ENCODE measurements at regions not wholly inside any gene's neighbourhood (a gene's known extent, or its start where the extent isn't known, plus 50 kb on each side); places are given as distances from the start of the nearest gene placed in this dataset.

GRCh38 chr3:194025119-194025518 is 110.8 kb upstream of the HES1 start:
- TF ChIP-seq, protein P1, sequence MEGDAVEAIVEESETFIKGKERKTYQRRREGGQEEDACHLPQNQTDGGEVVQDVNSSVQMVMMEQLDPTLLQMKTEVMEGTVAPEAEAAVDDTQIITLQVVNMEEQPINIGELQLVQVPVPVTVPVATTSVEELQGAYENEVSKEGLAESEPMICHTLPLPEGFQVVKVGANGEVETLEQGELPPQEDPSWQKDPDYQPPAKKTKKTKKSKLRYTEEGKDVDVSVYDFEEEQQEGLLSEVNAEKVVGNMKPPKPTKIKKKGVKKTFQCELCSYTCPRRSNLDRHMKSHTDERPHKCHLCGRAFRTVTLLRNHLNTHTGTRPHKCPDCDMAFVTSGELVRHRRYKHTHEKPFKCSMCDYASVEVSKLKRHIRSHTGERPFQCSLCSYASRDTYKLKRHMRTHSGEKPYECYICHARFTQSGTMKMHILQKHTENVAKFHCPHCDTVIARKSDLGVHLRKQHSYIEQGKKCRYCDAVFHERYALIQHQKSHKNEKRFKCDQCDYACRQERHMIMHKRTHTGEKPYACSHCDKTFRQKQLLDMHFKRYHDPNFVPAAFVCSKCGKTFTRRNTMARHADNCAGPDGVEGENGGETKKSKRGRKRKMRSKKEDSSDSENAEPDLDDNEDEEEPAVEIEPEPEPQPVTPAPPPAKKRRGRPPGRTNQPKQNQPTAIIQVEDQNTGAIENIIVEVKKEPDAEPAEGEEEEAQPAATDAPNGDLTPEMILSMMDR (IDR thresholded peaks at IDR 0.05), result no peak
- no peak for TF ChIP-seq POLR2A (IDR thresholded peaks at IDR 0.05)
